Liver (tissue), 8 donors: ENCODE measurements at regions not wholly inside any gene's neighbourhood (a gene's known extent, or its start where the extent isn't known, plus 50 kb on each side); places are given as distances from the start of the nearest gene placed in this dataset.

Source experiments
- DNase-seq: peaks from one replicate; pipeline ENCODE4 v3.0.0-alpha.2; 2017; ENCODE audit warnings: low spot score
- H3K27ac ChIP-seq, 2 donors: one replicate each; pipeline ENCODE4 v1.7.0; 2013; ENCODE audit warnings: inconsistent platforms in 2 of 2, low read length in 2 of 2, control low read depth in 1 of 2, low read depth in 1 of 2, mild to moderate bottlenecking in 1 of 2
- H3K27me3 ChIP-seq, 4 donors: one replicate each; pipeline versions ENCODE4 v1.6.1 to v1.7.0; 2013; ENCODE audit warnings: low read length in 3 of 4, inconsistent platforms in 1 of 4, mild to moderate bottlenecking in 1 of 4, moderate library complexity in 1 of 4; ENCODE audit not compliant: control insufficient read depth in 4 of 4, insufficient read depth in 4 of 4
- H3K36me3 ChIP-seq, 4 donors: one replicate each; pipeline versions ENCODE4 v1.6.1 to v1.7.0; 2013; ENCODE audit warnings: low read length in 3 of 4, mild to moderate bottlenecking in 3 of 4, low read depth in 1 of 4, moderate library complexity in 1 of 4; ENCODE audit not compliant: control insufficient read depth in 4 of 4, insufficient read depth in 3 of 4
- H3K4me1 ChIP-seq, 4 donors: one replicate each; pipeline versions ENCODE4 v1.6.1 to v1.7.0; 2013; ENCODE audit warnings: low read length in 3 of 4, mild to moderate bottlenecking in 3 of 4, moderate library complexity in 1 of 4; ENCODE audit not compliant: control insufficient read depth in 4 of 4, insufficient read depth in 4 of 4
- H3K4me3 ChIP-seq, 3 donors: one replicate each; pipeline versions ENCODE4 v1.6.1 to v1.7.0; 2013; ENCODE audit warnings: low read length in 3 of 3, control low read depth in 1 of 3, low read depth in 1 of 3, mild to moderate bottlenecking in 1 of 3
- H3K9ac ChIP-seq, 2 donors: one replicate each; pipeline ENCODE4 v1.7.0; 2013; ENCODE audit warnings: low read length in 2 of 2, mild to moderate bottlenecking in 2 of 2, moderate library complexity in 2 of 2, control low read depth in 1 of 2, low read depth in 1 of 2
- H3K9me3 ChIP-seq, 4 donors: one replicate each; pipeline versions ENCODE4 v1.6.1 to v1.7.0; 2013; ENCODE audit warnings: low read length in 3 of 4; ENCODE audit not compliant: control insufficient read depth in 4 of 4
- ATF3 ChIP-seq: IDR thresholded peaks from 2 replicates; pipeline ENCODE4 v1.6.1; 2016; ENCODE audit warnings: antibody characterized with exemption
- CTCF ChIP-seq: fragments of 150-350 bp; IDR thresholded peaks from 2 replicates; pipeline ENCODE4 v1.5.1; 2017; ENCODE audit warnings: improper control_type of control experiment, low read depth, low read length; ENCODE audit not compliant: missing input control
- EGR1 ChIP-seq, 2 donors: IDR thresholded peaks; 2 replicates each; pipeline ENCODE4 v1.6.1; 2016 to 2018; ENCODE audit warnings: antibody characterized with exemption in 2 of 2, low read depth in 2 of 2
- FOXA1 ChIP-seq: IDR thresholded peaks from 2 replicates; pipeline ENCODE4 v1.6.1; 2016; ENCODE audit warnings: antibody characterized with exemption
- FOXA2 ChIP-seq: IDR thresholded peaks from 2 replicates; pipeline ENCODE4 v1.6.1; 2016; ENCODE audit warnings: antibody characterized with exemption
- GABPA ChIP-seq, 2 donors: IDR thresholded peaks in 1 of 2; conservative IDR thresholded peaks in 1 of 2; 2 replicates each; pipeline ENCODE4 v1.6.1; 2016; ENCODE audit warnings: antibody characterized with exemption in 2 of 2, mild to moderate bottlenecking in 1 of 2, moderate library complexity in 1 of 2
- HNF4A ChIP-seq, 2 donors: conservative IDR thresholded peaks; 2 replicates each; pipeline ENCODE4 v1.6.1; 2016; ENCODE audit warnings: antibody characterized with exemption in 2 of 2, mild to moderate bottlenecking in 2 of 2
- HNF4G ChIP-seq: IDR thresholded peaks from 2 replicates; pipeline ENCODE4 v1.6.1; 2016; ENCODE audit warnings: antibody characterized with exemption
- JUND ChIP-seq, 2 donors: IDR thresholded peaks; 2 replicates each; pipeline ENCODE4 v1.6.1; 2016; ENCODE audit warnings: antibody characterized with exemption in 2 of 2
- MAX ChIP-seq: IDR thresholded peaks from 2 replicates; pipeline ENCODE4 v1.6.1; 2016; ENCODE audit warnings: antibody characterized with exemption
- NR2F2 ChIP-seq: IDR thresholded peaks from 2 replicates; pipeline ENCODE4 v1.6.1; 2016; ENCODE audit warnings: antibody characterized with exemption
- RAD21 ChIP-seq, 2 donors: IDR thresholded peaks; 2 replicates each; pipeline ENCODE4 v1.6.1; 2016; ENCODE audit warnings: antibody characterized with exemption in 2 of 2, mild to moderate bottlenecking in 2 of 2
- RXRA ChIP-seq, 2 donors: IDR thresholded peaks; 2 replicates each; pipeline ENCODE4 v1.6.1; 2017 to 2018; ENCODE audit warnings: antibody characterized with exemption in 2 of 2, mild to moderate bottlenecking in 1 of 2
- SP1 ChIP-seq: IDR thresholded peaks from 2 replicates; pipeline ENCODE4 v1.6.1; 2018; ENCODE audit warnings: antibody characterized with exemption, mild to moderate bottlenecking
- TAF1 ChIP-seq: conservative IDR thresholded peaks from 2 replicates; pipeline ENCODE4 v1.6.1; 2016; ENCODE audit warnings: antibody characterized with exemption, mild to moderate bottlenecking
- YY1 ChIP-seq: IDR thresholded peaks from 2 replicates; pipeline ENCODE4 v1.6.1; 2016; ENCODE audit warnings: antibody characterized with exemption, mild to moderate bottlenecking
- WGBS: extraction: QIAGEN DNeasy Blood & Tissue Kit; methylation state at CpG from one replicate; pipeline ENCODE4 v1.1.7; 2013; 5-methylcytosine and 5-hydroxymethylcytosine counted together
- TF ChIP-seq, protein P1 (sequence below): IDR thresholded peaks from 2 replicates; pipeline ENCODE4 v1.6.1; 2016; ENCODE audit warnings: antibody characterized with exemption
- TF ChIP-seq, protein P2 (sequence below): IDR thresholded peaks from 2 replicates; pipeline ENCODE4 v1.6.1; 2016; ENCODE audit warnings: antibody characterized with exemption, mild to moderate bottlenecking
- donor health status: healthy.
- donor health status: healthy.
- donor health status: healthy.
- donor health status: healthy.
- donor health status: healthy.

DNA sequence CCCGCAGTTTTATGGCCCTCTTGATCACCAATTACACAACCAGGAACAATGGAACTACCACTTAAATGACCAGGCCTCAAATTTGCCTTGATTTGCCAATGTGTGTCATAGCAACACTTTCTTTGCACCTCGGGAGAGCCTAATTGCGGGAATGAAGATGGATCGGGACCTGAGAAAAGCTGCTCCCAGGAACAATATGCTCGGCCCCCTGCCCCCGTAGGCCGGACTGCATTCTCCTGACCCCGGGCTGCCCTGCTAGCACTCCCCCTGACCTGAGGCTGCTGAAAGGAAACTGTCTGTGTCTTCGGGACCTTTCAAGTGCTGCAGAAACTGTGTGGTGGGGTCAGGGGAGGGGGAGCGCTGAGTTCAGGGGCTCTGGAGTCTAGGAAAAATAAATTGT is 294.3 kb upstream of the IRX1 start:
- 45% methylated on average over 10 of the region's 10 CpGs for WGBS
- Histone ChIP-seq H3K27me3 (no peaks in the 10 kb centered on the region), H3K36me3 (no peaks in the 10 kb centered on the region), H3K4me3 (no peak overlapping the region), H3K9me3 (no peaks in the 10 kb centered on the region), H3K9ac (no peak overlapping the region), H3K4me1 (no peaks in the 10 kb centered on the region), H3K27ac (no peak overlapping the region)
- no peak for TF ChIP-seq GABPA (IDR thresholded peaks at IDR 0.05 in 1 of 2, conservative IDR thresholded peaks at IDR 0.05 in 1 of 2)
- TF ChIP-seq EGR1 (IDR thresholded peaks at IDR 0.05; ENCODE audit: low read depth in 2 of 2), result no peak
- TF ChIP-seq JUND (IDR thresholded peaks at IDR 0.05), result no peak
- TF ChIP-seq ATF3, result no peak
- no peak for TF ChIP-seq CTCF
- TF ChIP-seq RAD21 (IDR thresholded peaks at IDR 0.05), result no peak
- TF ChIP-seq FOXA2, result no peak
- no peak for TF ChIP-seq FOXA1
- no peak for TF ChIP-seq HNF4A (conservative IDR thresholded peaks at IDR 0.05)
- no peak for TF ChIP-seq MAX
- no peak for TF ChIP-seq YY1
- no peak for TF ChIP-seq RXRA (IDR thresholded peaks at IDR 0.05)
- no peak for TF ChIP-seq HNF4G
- DNase-seq, result no peak

DNA sequence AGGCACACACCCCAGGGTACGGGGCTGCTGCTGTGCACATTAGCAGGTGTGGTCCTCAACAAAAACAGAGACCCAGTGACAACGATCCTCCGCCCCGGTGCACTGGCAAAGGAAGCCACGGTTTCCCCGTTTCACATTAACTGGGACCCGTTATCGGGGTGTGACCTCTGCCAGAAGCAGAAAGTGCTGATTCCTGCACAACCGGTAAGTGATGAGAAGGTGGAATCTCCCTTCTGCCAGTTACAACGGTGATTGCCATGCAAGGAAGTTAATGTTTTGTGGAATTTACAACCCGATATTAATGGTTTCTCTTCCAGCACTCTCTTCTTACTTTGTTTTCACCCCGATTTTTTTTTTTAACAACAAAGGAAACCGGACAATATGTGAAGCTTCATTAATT is 294.9 kb upstream of the IRX1 start:
- H3K4me3 ChIP-seq, result no peak overlapping the region
- WGBS, result 54% methylated on average over 13 of the region's 13 CpGs
- no peaks in the 10 kb centered on the region for H3K27me3 ChIP-seq
- no peaks in the 10 kb centered on the region for H3K4me1 ChIP-seq
- no peak for DNase-seq
- no peaks in the 10 kb centered on the region for H3K36me3 ChIP-seq
- TF ChIP-seq TAF1 (no peak), HNF4G (no peak), MAX (no peak), HNF4A (conservative IDR thresholded peaks at IDR 0.05) (no peak), NR2F2 (no peak), FOXA2 (no peak), JUND (IDR thresholded peaks at IDR 0.05) (no peak), SP1 (no peak), YY1 (no peak), RXRA (IDR thresholded peaks at IDR 0.05) (no peak), GABPA (IDR thresholded peaks at IDR 0.05 in 1 of 2, conservative IDR thresholded peaks at IDR 0.05 in 1 of 2) (no peak), ATF3 (no peak), EGR1 (IDR thresholded peaks at IDR 0.05; ENCODE audit: low read depth in 2 of 2) (no peak), FOXA1 (no peak), CTCF (no peak), RAD21 (IDR thresholded peaks at IDR 0.05) (no peak)
- TF ChIP-seq, protein P1, sequence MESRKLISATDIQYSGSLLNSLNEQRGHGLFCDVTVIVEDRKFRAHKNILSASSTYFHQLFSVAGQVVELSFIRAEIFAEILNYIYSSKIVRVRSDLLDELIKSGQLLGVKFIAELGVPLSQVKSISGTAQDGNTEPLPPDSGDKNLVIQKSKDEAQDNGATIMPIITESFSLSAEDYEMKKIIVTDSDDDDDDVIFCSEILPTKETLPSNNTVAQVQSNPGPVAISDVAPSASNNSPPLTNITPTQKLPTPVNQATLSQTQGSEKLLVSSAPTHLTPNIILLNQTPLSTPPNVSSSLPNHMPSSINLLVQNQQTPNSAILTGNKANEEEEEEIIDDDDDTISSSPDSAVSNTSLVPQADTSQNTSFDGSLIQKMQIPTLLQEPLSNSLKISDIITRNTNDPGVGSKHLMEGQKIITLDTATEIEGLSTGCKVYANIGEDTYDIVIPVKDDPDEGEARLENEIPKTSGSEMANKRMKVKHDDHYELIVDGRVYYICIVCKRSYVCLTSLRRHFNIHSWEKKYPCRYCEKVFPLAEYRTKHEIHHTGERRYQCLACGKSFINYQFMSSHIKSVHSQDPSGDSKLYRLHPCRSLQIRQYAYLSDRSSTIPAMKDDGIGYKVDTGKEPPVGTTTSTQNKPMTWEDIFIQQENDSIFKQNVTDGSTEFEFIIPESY, result no peak
- TF ChIP-seq, protein P2, sequence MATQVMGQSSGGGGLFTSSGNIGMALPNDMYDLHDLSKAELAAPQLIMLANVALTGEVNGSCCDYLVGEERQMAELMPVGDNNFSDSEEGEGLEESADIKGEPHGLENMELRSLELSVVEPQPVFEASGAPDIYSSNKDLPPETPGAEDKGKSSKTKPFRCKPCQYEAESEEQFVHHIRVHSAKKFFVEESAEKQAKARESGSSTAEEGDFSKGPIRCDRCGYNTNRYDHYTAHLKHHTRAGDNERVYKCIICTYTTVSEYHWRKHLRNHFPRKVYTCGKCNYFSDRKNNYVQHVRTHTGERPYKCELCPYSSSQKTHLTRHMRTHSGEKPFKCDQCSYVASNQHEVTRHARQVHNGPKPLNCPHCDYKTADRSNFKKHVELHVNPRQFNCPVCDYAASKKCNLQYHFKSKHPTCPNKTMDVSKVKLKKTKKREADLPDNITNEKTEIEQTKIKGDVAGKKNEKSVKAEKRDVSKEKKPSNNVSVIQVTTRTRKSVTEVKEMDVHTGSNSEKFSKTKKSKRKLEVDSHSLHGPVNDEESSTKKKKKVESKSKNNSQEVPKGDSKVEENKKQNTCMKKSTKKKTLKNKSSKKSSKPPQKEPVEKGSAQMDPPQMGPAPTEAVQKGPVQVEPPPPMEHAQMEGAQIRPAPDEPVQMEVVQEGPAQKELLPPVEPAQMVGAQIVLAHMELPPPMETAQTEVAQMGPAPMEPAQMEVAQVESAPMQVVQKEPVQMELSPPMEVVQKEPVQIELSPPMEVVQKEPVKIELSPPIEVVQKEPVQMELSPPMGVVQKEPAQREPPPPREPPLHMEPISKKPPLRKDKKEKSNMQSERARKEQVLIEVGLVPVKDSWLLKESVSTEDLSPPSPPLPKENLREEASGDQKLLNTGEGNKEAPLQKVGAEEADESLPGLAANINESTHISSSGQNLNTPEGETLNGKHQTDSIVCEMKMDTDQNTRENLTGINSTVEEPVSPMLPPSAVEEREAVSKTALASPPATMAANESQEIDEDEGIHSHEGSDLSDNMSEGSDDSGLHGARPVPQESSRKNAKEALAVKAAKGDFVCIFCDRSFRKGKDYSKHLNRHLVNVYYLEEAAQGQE, result no peak
- no peak overlapping the region for H3K9ac ChIP-seq
- no peak overlapping the region for H3K27ac ChIP-seq
- peaks cover 0 to 3% (median 0%) of the 10 kb centered on the region in 4 donors for H3K9me3 ChIP-seq
